SK-N-SH (cell line): ENCODE measurements at regions not wholly inside any gene's neighbourhood (a gene's known extent, or its start where the extent isn't known, plus 50 kb on each side); places are given as distances from the start of the nearest gene placed in this dataset.

Experiments
- CTCF ChIP-seq: fragments of 200-600 bp; sonication (generic); IDR thresholded peaks from 2 replicates; pipeline ENCODE4 v1.6.1; 2017; ENCODE audit warnings: antibody characterized with exemption, mild to moderate bottlenecking, moderate library complexity
- EZH2phosphoT487 ChIP-seq: fragments of 200-600 bp; sonication (generic); IDR thresholded peaks from 2 replicates; pipeline ENCODE4 v1.6.1; 2017; ENCODE audit warnings: low read depth, mixed run types, mild to moderate bottlenecking, antibody characterized with exemption, moderate library complexity, borderline replicate concordance

GRCh38 chr16:14375132-14375491 lies 254.9 kb downstream of the PARN start:
- no peak for TF ChIP-seq CTCF
- no peak for TF ChIP-seq EZH2phosphoT487
